Body of pancreas (tissue), 4 donors: ENCODE measurements at regions not wholly inside any gene's neighbourhood (a gene's known extent, or its start where the extent isn't known, plus 50 kb on each side); places are given as distances from the start of the nearest gene placed in this dataset.

Experiments used
- POLR2A ChIP-seq, 3 donors: fragments of 450-650 bp; IDR thresholded peaks; one replicate each; pipeline ENCODE4 v1.6.1; 2016; ENCODE audit warnings: antibody characterized with exemption in 3 of 3, mild to moderate bottlenecking in 2 of 3
- TF ChIP-seq, protein P1 (sequence below), 7 experiments: fragments of 450-650 bp in 4 of 7; fragments of 200-600 bp in 3 of 7; sonication (generic) in 3 of 7; IDR thresholded peaks; one replicate each; pipeline ENCODE4 v1.5.1; 2016 to 2019; ENCODE audit warnings: antibody characterized with exemption in 7 of 7

- TF ChIP-seq, protein P1, sequence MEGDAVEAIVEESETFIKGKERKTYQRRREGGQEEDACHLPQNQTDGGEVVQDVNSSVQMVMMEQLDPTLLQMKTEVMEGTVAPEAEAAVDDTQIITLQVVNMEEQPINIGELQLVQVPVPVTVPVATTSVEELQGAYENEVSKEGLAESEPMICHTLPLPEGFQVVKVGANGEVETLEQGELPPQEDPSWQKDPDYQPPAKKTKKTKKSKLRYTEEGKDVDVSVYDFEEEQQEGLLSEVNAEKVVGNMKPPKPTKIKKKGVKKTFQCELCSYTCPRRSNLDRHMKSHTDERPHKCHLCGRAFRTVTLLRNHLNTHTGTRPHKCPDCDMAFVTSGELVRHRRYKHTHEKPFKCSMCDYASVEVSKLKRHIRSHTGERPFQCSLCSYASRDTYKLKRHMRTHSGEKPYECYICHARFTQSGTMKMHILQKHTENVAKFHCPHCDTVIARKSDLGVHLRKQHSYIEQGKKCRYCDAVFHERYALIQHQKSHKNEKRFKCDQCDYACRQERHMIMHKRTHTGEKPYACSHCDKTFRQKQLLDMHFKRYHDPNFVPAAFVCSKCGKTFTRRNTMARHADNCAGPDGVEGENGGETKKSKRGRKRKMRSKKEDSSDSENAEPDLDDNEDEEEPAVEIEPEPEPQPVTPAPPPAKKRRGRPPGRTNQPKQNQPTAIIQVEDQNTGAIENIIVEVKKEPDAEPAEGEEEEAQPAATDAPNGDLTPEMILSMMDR (IDR thresholded peaks at IDR 0.05): no peak
- TF ChIP-seq POLR2A (IDR thresholded peaks at IDR 0.05): no peak
Observed at GRCh38 chr14:48670939-48671338, 915.2 kb downstream of the RPS29 start.
